ENCODE measurements at regions not wholly inside any gene's neighbourhood (a gene's known extent, or its start where the extent isn't known, plus 50 kb on each side); places are given as distances from the start of the nearest gene placed in this dataset.
A peak's percentile ranks its signal among the peaks of the same experiment; 100 is the strongest.

DNA sequence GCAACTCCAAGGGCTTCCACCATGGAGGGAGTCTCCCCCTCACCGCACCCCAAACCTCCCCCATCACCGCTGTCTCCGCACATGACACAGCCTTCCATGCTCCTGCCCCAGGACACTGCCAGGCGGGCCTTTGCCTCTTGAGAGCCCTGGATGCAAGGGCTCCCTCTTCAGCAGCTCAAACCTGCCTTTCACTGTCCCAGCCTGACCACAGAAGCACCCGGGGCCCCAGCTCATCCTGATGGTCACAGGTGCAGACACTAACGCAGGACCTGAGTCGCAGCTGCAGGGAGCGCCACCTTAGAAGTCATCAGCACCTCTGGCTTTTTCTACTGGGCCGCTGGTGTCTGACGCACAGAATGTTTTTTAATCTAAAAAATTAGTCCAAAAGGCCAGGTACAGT, 54.0 kb downstream of the SYNE3 start:
- TF ChIP-seq, protein P1, sequence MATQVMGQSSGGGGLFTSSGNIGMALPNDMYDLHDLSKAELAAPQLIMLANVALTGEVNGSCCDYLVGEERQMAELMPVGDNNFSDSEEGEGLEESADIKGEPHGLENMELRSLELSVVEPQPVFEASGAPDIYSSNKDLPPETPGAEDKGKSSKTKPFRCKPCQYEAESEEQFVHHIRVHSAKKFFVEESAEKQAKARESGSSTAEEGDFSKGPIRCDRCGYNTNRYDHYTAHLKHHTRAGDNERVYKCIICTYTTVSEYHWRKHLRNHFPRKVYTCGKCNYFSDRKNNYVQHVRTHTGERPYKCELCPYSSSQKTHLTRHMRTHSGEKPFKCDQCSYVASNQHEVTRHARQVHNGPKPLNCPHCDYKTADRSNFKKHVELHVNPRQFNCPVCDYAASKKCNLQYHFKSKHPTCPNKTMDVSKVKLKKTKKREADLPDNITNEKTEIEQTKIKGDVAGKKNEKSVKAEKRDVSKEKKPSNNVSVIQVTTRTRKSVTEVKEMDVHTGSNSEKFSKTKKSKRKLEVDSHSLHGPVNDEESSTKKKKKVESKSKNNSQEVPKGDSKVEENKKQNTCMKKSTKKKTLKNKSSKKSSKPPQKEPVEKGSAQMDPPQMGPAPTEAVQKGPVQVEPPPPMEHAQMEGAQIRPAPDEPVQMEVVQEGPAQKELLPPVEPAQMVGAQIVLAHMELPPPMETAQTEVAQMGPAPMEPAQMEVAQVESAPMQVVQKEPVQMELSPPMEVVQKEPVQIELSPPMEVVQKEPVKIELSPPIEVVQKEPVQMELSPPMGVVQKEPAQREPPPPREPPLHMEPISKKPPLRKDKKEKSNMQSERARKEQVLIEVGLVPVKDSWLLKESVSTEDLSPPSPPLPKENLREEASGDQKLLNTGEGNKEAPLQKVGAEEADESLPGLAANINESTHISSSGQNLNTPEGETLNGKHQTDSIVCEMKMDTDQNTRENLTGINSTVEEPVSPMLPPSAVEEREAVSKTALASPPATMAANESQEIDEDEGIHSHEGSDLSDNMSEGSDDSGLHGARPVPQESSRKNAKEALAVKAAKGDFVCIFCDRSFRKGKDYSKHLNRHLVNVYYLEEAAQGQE (IDR thresholded peaks at IDR 0.05; ENCODE audit: insufficient read depth in 1 of 2, low read depth in 2 of 2, low read length in 2 of 2) = no peak
- no peak for TF ChIP-seq FOXP2 (optimal IDR thresholded peaks at IDR 0.05; ENCODE audit: borderline replicate concordance, extremely low read depth, extremely low read length, insufficient read depth)
- no peak for TF ChIP-seq POLR2AphosphoS5 (IDR thresholded peaks at IDR 0.05; ENCODE audit: low read depth, low read length)
- TF ChIP-seq TAF1 (IDR thresholded peaks at IDR 0.05; ENCODE audit: borderline replicate concordance, insufficient read depth, low read length) = no peak
- TF ChIP-seq SIN3A (IDR thresholded peaks at IDR 0.05; ENCODE audit: borderline replicate concordance, insufficient read depth, low read length) = no peak

DNA sequence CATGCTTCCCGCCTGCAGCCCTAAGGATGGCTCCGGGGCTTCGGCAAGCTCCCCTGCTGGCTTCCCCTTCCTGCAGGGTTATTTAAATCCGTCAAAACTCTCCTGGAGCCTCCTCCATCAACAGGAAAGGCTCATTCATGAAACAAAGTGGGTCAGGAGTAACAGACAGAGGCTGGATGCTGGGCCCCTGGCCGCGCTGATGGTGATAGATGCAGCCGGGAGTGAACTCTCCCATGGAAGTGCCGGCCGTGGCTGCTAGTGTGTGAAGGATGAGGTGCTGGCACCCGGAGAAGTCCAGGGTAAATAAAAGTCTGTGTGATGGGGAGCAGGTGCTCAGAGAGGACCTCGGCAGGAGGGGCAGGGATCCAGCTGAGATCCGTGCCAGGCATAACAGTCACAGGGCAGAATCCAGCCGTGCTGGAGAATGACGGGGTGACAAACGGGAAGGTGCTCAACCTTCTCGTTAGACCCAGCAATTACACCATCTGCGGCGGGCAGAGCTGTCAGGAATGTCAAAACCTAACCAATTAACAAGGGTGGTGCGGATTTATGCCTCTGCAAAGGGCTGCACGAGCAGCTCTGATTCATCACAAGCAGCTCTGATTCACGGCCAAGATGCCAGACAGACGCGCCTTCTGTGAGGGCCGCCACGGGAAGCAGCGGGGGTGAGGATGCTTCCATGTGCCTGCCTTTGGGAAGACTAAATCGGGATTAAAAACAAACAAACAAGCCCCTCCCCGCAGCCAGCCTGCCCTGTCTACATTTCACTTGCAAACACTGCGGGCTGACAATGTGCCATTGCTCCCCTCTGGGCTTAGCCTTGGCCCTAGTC, 55.6 kb downstream of the SYNE3 start:
- TF ChIP-seq FOXP2 (optimal IDR thresholded peaks at IDR 0.05; ENCODE audit: borderline replicate concordance, extremely low read depth, extremely low read length, insufficient read depth) (peak; percentile 83), POLR2AphosphoS5 (IDR thresholded peaks at IDR 0.05; ENCODE audit: low read depth, low read length) (no peak), TAF1 (IDR thresholded peaks at IDR 0.05; ENCODE audit: borderline replicate concordance, insufficient read depth, low read length) (no peak)
- TF ChIP-seq, protein P1 (IDR thresholded peaks at IDR 0.05; ENCODE audit: insufficient read depth in 1 of 2, low read depth in 2 of 2, low read length in 2 of 2) = 0 out of 4 replicates have a peak, but pooled peaks of 1 of the 2 experiments have one; percentile 14

DNA sequence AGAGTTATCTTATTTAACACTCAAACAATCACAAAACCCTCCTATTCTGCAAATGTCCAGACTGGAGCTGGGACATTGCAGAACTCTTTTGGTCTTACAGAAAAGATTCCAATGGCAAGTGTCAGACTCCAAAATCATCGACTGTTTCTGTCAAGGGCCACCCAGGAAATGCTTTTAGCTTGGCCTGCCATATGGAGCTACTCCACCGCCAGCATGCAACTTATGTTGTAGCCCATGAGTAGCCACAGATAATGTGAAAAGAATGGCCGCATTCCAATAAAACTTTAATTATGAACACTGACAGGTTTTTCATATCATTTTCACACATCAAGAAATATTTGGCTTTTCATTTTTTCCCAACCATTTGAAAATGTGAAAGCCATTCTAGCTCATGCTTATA, 57.5 kb downstream of the SYNE3 start:
- TF ChIP-seq POLR2AphosphoS5 (IDR thresholded peaks at IDR 0.05; ENCODE audit: low read depth, low read length) (no peak), FOXP2 (optimal IDR thresholded peaks at IDR 0.05; ENCODE audit: borderline replicate concordance, extremely low read depth, extremely low read length, insufficient read depth) (no peak), SIN3A (IDR thresholded peaks at IDR 0.05; ENCODE audit: borderline replicate concordance, insufficient read depth, low read length) (no peak), TAF1 (IDR thresholded peaks at IDR 0.05; ENCODE audit: borderline replicate concordance, insufficient read depth, low read length) (no peak)
- TF ChIP-seq, protein P1 (IDR thresholded peaks at IDR 0.05; ENCODE audit: insufficient read depth in 1 of 2, low read depth in 2 of 2, low read length in 2 of 2) = no peak

DNA sequence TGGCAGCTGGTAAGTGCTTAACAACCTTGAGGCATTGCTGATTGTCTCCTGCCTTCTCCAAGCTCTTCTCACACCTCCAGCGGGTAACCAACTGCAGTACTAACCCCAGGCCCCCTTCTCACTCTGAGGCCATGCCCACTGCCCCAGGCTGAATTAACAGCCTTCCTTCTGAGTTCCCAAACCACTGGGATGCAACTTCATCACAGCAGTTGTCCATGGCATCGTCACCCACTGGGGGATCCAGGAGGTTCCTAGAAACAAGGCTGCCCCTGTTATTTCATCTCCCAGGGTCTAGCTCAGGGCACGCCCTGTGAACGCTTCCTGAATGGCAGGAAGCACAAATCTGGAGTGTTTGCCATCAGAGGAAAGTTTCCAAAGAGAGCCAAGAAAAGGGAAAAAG, 58.0 kb downstream of the SYNE3 start:
- TF ChIP-seq SIN3A (IDR thresholded peaks at IDR 0.05; ENCODE audit: borderline replicate concordance, insufficient read depth, low read length) = no peak
- no peak for TF ChIP-seq TAF1 (IDR thresholded peaks at IDR 0.05; ENCODE audit: borderline replicate concordance, insufficient read depth, low read length)
- TF ChIP-seq, protein P1 (IDR thresholded peaks at IDR 0.05; ENCODE audit: insufficient read depth in 1 of 2, low read depth in 2 of 2, low read length in 2 of 2) = no peak
- TF ChIP-seq FOXP2 (optimal IDR thresholded peaks at IDR 0.05; ENCODE audit: borderline replicate concordance, extremely low read depth, extremely low read length, insufficient read depth) = no peak
- no peak for TF ChIP-seq POLR2AphosphoS5 (IDR thresholded peaks at IDR 0.05; ENCODE audit: low read depth, low read length)
